ENCODE measurements at regions not wholly inside any gene's neighbourhood (a gene's known extent, or its start where the extent isn't known, plus 50 kb on each side); places are given as distances from the start of the nearest gene placed in this dataset.

DNA sequence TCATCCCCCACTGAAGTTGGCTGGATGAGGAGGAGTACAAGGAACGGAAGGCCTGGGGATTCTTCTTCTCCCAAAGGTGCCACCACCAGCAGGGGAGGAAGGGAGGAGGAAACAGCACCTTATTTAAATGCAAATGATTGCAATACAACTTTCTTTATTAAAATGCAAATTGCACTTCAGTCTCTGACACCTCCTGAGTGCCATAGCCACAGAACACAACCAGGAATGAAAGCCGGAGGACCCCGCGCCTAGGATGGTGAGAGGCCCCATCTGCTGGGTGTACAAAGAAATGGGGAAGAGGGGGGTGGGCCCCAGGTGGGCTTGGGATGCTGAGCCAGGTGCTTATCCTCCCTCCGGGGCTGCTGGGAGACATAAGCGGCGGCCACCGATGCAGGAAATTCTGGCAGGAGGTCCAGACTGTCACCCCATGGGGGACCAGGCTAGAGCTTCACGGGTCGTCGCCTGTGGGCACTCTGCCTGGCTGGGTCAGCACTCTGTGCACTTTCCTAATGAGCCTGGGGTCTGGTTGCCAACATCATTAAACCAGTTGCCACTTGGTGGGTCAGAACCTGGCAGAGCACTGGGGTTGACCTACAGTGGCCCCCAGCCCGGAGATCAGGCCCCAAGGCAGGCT, 154.2 kb upstream of the MLN start:
- no peak overlapping the region for H3K4me3 ChIP-seq (ENCODE audit: low read depth, low read length)
- no peak for DNase-seq (ENCODE audit: low read depth)
- TF ChIP-seq, protein P1, sequence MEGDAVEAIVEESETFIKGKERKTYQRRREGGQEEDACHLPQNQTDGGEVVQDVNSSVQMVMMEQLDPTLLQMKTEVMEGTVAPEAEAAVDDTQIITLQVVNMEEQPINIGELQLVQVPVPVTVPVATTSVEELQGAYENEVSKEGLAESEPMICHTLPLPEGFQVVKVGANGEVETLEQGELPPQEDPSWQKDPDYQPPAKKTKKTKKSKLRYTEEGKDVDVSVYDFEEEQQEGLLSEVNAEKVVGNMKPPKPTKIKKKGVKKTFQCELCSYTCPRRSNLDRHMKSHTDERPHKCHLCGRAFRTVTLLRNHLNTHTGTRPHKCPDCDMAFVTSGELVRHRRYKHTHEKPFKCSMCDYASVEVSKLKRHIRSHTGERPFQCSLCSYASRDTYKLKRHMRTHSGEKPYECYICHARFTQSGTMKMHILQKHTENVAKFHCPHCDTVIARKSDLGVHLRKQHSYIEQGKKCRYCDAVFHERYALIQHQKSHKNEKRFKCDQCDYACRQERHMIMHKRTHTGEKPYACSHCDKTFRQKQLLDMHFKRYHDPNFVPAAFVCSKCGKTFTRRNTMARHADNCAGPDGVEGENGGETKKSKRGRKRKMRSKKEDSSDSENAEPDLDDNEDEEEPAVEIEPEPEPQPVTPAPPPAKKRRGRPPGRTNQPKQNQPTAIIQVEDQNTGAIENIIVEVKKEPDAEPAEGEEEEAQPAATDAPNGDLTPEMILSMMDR (conservative IDR thresholded peaks at IDR 0.05; ENCODE audit: low read depth, low read length): no peak

DNA sequence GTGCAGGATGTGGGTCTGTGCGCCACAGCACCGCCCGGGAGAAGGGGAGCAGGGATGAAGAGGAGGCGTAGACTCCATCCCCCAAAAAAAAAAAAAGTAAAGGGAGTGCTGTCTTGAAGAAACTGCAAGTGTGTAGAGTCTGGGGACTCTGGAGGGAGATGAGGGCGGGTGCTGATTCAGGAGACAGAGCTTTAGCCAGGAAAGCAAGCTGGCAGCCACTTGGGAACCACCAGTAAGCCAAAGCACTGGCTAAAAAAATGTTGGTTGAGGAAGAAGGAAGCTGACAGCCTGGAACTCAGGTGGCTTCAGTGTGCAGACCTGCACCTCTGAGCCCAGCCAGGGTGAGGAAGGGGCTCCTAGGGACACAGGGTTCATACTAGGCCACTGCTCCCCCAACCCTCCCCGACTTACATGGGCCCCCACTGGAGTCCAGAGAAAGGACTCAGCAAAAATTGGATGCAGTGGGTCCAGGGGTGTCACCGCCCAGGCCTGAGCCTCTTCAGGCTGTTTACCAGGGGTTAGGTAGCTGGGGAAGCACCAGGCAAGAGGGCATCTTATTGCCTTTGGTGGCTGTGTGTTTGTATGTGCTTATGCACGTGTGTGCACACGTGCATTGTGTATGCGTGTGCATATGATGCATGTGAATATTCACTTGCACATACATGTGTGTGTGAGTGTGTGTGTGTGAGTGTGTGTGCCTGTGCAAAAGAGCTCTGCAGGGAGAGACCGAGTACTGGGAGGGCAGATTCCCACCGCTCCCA, 153.5 kb upstream of the MLN start:
- H3K4me3 ChIP-seq (ENCODE audit: low read depth, low read length): no peak overlapping the region
- TF ChIP-seq, protein P1 (conservative IDR thresholded peaks at IDR 0.05; ENCODE audit: low read depth, low read length): no peak
- DNase-seq (ENCODE audit: low read depth): no peak

DNA sequence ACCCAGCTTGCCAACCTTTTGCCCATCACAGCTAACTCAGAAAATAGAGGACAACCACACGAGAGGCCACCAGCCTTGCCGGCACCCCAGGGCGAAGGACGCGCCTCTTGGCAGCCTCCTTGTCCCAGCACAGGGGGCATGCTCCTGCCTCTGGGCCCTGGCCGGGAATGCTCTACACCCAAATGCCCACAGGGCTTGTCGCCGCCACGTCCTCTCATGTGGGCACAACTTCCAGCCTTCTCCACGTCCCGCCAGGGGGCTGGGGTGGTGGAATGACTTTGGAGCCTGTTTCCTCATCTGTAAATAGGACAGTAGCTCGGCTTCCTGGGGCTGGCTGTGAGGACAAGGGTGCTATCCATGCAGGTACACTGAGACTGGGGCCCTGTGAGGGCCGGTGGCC, 152.4 kb upstream of the MLN start:
- DNase-seq (ENCODE audit: low read depth): no peak
- no peak overlapping the region for H3K4me3 ChIP-seq (ENCODE audit: low read depth, low read length)
- TF ChIP-seq, protein P1 (conservative IDR thresholded peaks at IDR 0.05; ENCODE audit: low read depth, low read length): no peak

DNA sequence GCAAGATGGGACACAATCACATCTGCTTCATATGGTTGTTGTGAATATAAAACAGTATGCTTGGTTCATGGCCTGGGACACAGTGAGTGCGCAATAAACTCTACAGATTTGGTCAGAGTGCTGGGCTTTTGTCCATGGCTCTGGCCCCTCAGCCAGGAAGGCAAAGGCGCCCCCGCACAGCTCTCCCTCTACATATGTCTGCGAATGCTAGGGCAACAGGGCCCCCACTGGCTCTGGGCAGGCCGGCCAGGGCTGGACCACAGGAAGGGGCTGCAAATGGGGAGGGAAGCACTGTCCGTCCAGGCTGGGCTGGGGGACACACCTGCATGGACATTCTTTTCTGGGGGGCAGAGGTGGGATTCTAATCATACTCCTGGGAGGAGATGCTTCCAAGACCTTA, 151.8 kb upstream of the MLN start:
- H3K4me3 ChIP-seq (ENCODE audit: low read depth, low read length): no peak overlapping the region
- TF ChIP-seq, protein P1 (conservative IDR thresholded peaks at IDR 0.05; ENCODE audit: low read depth, low read length): no peak
- no peak for DNase-seq (ENCODE audit: low read depth)

DNA sequence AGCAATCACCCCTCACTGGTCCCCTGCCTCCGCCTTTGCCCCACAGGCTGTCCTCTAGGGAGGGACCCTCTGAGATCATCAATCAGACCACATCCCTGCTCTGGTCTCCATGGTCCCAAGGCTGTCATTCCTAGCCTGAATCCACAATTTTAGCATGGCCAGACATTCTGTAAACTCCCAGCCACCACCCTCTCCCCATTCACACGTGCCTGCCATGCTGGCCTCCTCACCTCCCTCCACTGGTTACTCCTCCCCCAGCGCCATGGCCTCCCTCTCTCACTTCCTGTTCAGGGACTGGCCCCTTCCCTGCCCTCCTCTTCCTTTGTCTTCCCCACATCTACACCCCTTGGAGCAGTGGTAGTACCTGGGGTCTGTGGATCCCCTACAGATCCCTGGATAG, 150.7 kb upstream of the MLN start:
- no peak overlapping the region for H3K4me3 ChIP-seq (ENCODE audit: low read depth, low read length)
- TF ChIP-seq, protein P1 (conservative IDR thresholded peaks at IDR 0.05; ENCODE audit: low read depth, low read length): no peak
- no peak for DNase-seq (ENCODE audit: low read depth)

DNA sequence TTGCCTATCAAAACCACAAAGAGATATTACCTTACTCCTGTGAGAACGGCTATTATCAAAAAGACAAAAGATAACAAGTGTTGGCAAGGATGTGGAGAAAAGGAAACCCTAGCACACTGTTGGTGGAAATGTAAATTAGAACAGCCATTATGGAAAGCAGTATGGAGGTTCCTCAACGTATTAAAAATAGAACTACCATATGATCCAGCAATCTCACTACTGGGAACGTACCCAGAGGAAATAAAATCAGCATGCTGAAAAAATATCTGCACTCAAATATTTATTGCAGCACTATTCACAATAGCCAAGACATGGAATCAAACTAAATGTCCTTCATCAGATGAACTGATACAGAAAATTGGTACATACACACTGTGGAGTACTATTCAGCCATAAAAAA, 149.4 kb upstream of the MLN start:
- TF ChIP-seq, protein P1 (conservative IDR thresholded peaks at IDR 0.05; ENCODE audit: low read depth, low read length): no peak
- DNase-seq (ENCODE audit: low read depth): no peak
- no peak overlapping the region for H3K4me3 ChIP-seq (ENCODE audit: low read depth, low read length)

DNA sequence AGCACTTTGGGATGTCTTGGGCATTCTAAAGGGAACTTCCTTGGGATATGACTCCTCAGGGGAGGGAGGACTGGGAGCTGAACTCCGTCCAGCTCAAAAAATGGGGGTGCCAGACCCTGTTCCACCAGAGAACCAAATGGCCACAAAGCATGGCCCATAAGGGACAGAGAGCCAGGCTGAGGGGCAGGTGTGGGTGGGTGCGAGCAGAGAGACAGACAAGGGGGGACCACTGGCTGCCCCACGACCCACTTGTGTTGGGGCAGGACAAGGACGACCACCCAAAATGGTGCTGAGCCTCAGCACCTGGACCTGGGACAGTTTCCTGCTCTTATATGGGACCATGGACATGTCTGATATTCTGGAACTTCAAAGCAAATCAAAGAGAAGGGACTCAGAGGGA, 148.2 kb upstream of the MLN start:
- H3K4me3 ChIP-seq (ENCODE audit: low read depth, low read length): no peak overlapping the region
- TF ChIP-seq, protein P1 (conservative IDR thresholded peaks at IDR 0.05; ENCODE audit: low read depth, low read length): no peak
- DNase-seq (ENCODE audit: low read depth): no peak

Data from epithelial cell of proximal tubule (primary cell).